ENCODE measurements at regions not wholly inside any gene's neighbourhood (a gene's known extent, or its start where the extent isn't known, plus 50 kb on each side); places are given as distances from the start of the nearest gene placed in this dataset.

DNA sequence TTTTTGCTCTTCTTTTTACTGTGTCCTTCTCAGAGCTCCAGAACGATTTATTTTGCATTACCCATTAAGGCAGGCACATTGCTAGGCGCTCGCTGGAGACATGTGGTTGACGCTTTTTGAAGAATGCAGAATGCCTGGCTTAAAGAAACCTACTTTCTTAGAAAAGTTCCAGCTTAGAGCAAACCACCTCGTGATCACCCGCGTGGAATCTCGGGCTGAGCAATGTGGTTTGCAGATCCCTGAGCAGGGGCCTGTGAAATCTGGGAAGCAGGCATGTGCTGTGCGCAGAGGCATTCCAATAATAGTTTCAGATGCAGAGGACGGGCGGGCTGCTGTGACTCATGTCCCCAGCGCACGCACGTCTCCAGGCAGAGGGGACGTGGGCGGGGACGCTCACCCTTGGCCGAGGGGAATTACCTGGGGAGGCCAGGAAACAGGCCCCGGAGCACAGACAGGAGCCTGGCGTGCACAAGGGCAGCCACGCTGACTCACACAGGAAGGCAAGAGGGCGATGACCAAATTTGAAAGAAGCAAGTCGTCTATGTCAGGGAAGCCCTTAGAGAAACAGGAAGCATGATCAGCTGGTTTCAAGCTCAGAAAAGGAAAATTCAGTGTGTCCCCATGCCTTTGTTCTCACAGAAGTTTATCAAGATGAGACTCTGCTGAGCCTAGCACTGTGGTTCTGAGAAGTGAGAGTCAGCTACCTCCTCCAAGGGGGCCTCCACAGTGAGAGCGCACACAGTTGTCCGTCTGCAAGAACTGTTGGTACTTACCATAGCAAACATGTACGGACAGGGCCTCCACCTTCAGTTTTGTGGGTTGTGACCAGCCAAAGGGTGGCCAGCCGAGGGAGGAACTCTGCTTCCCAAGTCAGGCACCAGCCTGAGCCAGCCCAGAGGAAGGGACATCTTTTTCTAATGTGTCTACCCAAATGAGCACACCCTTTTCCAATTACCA, 218.6 kb downstream of the PIK3R1 start (continued):
- TF ChIP-seq HMGXB3 (CRISPR knock-in tag; IDR thresholded peaks at IDR 0.05; ENCODE audit: borderline replicate concordance) (no peak; the same call in 1 of the 2 replicates), ZNF576 (CRISPR knock-in tag; IDR thresholded peaks at IDR 0.05) (no peak), PAF1 (CRISPR knock-in tag; IDR thresholded peaks at IDR 0.05) (no peak), ZC3H4 (CRISPR knock-in tag; IDR thresholded peaks at IDR 0.05; ENCODE audit: borderline replicate concordance) (no peak), MIER2 (CRISPR knock-in tag; IDR thresholded peaks at IDR 0.05) (no peak), EZH2 (conservative IDR thresholded peaks at IDR 0.05; ENCODE audit: low read depth, low read length) (no peak), RBM22 (optimal IDR thresholded peaks at IDR 0.05; ENCODE audit: low read length) (no peak), ZNF280D (CRISPR knock-in tag; IDR thresholded peaks at IDR 0.05) (no peak), U2AF2 (IDR thresholded peaks at IDR 0.05; ENCODE audit: low read depth, low read length) (no peak)
- TF ChIP-seq, protein P1, sequence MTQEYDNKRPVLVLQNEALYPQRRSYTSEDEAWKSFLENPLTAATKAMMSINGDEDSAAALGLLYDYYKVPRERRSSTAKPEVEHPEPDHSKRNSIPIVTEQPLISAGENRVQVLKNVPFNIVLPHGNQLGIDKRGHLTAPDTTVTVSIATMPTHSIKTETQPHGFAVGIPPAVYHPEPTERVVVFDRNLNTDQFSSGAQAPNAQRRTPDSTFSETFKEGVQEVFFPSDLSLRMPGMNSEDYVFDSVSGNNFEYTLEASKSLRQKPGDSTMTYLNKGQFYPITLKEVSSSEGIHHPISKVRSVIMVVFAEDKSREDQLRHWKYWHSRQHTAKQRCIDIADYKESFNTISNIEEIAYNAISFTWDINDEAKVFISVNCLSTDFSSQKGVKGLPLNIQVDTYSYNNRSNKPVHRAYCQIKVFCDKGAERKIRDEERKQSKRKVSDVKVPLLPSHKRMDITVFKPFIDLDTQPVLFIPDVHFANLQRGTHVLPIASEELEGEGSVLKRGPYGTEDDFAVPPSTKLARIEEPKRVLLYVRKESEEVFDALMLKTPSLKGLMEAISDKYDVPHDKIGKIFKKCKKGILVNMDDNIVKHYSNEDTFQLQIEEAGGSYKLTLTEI (CRISPR knock-in tag; conservative IDR thresholded peaks at IDR 0.05), result no peak
- TF ChIP-seq, protein P2, sequence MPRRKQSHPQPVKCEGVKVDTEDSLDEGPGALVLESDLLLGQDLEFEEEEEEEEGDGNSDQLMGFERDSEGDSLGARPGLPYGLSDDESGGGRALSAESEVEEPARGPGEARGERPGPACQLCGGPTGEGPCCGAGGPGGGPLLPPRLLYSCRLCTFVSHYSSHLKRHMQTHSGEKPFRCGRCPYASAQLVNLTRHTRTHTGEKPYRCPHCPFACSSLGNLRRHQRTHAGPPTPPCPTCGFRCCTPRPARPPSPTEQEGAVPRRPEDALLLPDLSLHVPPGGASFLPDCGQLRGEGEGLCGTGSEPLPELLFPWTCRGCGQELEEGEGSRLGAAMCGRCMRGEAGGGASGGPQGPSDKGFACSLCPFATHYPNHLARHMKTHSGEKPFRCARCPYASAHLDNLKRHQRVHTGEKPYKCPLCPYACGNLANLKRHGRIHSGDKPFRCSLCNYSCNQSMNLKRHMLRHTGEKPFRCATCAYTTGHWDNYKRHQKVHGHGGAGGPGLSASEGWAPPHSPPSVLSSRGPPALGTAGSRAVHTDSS (CRISPR knock-in tag; conservative IDR thresholded peaks at IDR 0.05), result no peak
- TF ChIP-seq, protein P3, sequence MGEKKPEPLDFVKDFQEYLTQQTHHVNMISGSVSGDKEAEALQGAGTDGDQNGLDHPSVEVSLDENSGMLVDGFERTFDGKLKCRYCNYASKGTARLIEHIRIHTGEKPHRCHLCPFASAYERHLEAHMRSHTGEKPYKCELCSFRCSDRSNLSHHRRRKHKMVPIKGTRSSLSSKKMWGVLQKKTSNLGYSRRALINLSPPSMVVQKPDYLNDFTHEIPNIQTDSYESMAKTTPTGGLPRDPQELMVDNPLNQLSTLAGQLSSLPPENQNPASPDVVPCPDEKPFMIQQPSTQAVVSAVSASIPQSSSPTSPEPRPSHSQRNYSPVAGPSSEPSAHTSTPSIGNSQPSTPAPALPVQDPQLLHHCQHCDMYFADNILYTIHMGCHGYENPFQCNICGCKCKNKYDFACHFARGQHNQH (CRISPR knock-in tag; IDR thresholded peaks at IDR 0.05), result no peak; the same call in 1 of the 2 replicates

Data from HepG2 (cell line).